SK-N-SH treated with all-trans-retinoic acid at 6 μM for 48 hours (cell line): ENCODE measurements at regions not wholly inside any gene's neighbourhood (a gene's known extent, or its start where the extent isn't known, plus 50 kb on each side); places are given as distances from the start of the nearest gene placed in this dataset.

Experiments
- ARNTL ChIP-seq: fragments of 450-650 bp; formaldehyde crosslinking; IDR thresholded peaks from 2 replicates; pipeline ENCODE4 v1.5.0; 2020; ENCODE audit warnings: low read depth, mild to moderate bottlenecking, moderate library complexity, borderline replicate concordance
- ESRRG ChIP-seq: fragments of 250-450 bp; sonication (Bioruptor Pico); IDR thresholded peaks from 2 replicates; pipeline ENCODE4 v1.6.1; 2021; ENCODE audit warnings: mild to moderate bottlenecking
- SNAI2 ChIP-seq: fragments of 250-450 bp; sonication (Bioruptor Pico); IDR thresholded peaks from 2 replicates; pipeline ENCODE4 v1.5.0; 2020; ENCODE audit warnings: mild to moderate bottlenecking, moderate library complexity
- ZC3H10 ChIP-seq: fragments of 250-450 bp; sonication (Bioruptor Pico); IDR thresholded peaks from 2 replicates; pipeline ENCODE4 v1.5.1; 2021; ENCODE audit warnings: mild to moderate bottlenecking, moderate library complexity
- ZFP3 ChIP-seq: fragments of 250-450 bp; sonication (Bioruptor Pico); IDR thresholded peaks from 2 replicates; pipeline ENCODE4 v1.5.0; 2020; ENCODE audit warnings: mild to moderate bottlenecking, moderate library complexity
- ZFP30 ChIP-seq: fragments of 450-650 bp; formaldehyde crosslinking; IDR thresholded peaks from 2 replicates; pipeline ENCODE4 v1.5.0; 2022; ENCODE audit warnings: mild to moderate bottlenecking, moderate library complexity
- ZNF565 ChIP-seq: fragments of 450-650 bp; formaldehyde crosslinking; conservative IDR thresholded peaks from 2 replicates; pipeline ENCODE4 v1.5.0; 2020; ENCODE audit warnings: low read depth, mild to moderate bottlenecking, moderate library complexity
- TF ChIP-seq, protein P1 (sequence below): fragments of 250-450 bp; sonication (Bioruptor Pico); IDR thresholded peaks from 2 replicates; pipeline ENCODE4 v1.8.0; 2020; ENCODE audit warnings: mild to moderate bottlenecking, moderate library complexity, borderline replicate concordance
- TF ChIP-seq, protein P2 (sequence below): fragments of 250-450 bp; sonication (Bioruptor Pico); IDR thresholded peaks from 2 replicates; pipeline ENCODE4 v1.5.1; 2020; ENCODE audit warnings: low read depth, mild to moderate bottlenecking, moderate library complexity

DNA sequence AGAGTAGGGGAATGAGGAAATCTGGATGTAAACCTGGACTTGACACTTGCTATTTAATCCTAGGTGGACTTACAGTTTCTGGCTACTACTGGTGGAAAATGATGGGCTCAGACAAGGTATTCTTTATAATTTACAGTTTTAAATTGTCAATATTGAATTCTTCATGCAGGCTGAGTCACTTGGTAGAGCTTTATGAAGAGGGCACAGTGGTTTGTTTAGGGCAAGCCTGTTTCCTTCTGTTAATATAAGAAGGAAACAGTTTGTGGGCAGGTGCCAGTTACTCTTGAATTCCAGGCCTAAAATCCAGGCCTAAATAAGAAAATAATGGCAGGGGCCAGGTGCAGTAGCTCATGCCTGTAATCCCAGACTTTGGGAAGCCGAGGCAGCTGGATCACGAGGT, 355.8 kb upstream of the RGS6 start:
- TF ChIP-seq, protein P1, sequence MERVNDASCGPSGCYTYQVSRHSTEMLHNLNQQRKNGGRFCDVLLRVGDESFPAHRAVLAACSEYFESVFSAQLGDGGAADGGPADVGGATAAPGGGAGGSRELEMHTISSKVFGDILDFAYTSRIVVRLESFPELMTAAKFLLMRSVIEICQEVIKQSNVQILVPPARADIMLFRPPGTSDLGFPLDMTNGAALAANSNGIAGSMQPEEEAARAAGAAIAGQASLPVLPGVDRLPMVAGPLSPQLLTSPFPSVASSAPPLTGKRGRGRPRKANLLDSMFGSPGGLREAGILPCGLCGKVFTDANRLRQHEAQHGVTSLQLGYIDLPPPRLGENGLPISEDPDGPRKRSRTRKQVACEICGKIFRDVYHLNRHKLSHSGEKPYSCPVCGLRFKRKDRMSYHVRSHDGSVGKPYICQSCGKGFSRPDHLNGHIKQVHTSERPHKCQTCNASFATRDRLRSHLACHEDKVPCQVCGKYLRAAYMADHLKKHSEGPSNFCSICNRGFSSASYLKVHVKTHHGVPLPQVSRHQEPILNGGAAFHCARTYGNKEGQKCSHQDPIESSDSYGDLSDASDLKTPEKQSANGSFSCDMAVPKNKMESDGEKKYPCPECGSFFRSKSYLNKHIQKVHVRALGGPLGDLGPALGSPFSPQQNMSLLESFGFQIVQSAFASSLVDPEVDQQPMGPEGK (CRISPR knock-in tag), result no peak
- TF ChIP-seq ZNF565 (no peak), ESRRG (CRISPR knock-in tag) (no peak), SNAI2 (no peak), ZC3H10 (no peak), ZFP30 (CRISPR knock-in tag) (no peak), ARNTL (CRISPR knock-in tag) (no peak), ZFP3 (CRISPR knock-in tag) (no peak)
- TF ChIP-seq, protein P2, sequence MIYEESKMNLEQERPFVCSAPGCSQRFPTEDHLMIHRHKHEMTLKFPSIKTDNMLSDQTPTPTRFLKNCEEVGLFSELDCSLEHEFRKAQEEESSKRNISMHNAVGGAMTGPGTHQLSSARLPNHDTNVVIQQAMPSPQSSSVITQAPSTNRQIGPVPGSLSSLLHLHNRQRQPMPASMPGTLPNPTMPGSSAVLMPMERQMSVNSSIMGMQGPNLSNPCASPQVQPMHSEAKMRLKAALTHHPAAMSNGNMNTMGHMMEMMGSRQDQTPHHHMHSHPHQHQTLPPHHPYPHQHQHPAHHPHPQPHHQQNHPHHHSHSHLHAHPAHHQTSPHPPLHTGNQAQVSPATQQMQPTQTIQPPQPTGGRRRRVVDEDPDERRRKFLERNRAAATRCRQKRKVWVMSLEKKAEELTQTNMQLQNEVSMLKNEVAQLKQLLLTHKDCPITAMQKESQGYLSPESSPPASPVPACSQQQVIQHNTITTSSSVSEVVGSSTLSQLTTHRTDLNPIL (CRISPR knock-in tag), result no peak
